ENCODE measurements at regions not wholly inside any gene's neighbourhood (a gene's known extent, or its start where the extent isn't known, plus 50 kb on each side); places are given as distances from the start of the nearest gene placed in this dataset.

DNA sequence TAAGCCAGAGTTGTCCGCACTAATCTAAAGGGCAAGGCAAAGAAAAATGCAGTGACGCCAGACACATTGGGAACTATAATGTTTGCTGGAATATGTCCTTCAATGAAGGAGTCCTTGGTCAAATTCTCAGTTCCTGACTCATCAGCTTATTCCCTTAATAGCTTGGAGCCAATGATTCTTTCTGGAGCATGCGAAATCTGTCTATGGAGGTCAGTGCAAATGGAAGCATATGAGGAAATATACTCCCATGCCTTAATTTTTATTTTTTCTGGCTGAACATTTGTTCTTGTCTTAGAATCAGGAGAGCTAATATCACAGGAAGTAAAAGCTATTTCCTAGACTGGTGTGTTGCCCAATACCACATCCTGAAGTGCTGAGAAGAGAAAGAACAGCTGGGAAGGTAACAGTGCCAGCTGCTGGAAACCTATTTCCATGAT lies 289.8 kb upstream of the SPRY2 start:
- no peaks in the 10 kb centered on the region for H3K36me3 ChIP-seq (ENCODE audit: control insufficient read depth, insufficient read depth, low read length)
- no peaks in the 10 kb centered on the region for H3K4me1 ChIP-seq
- H3K9ac ChIP-seq, result no peak overlapping the region
- no peaks in the 10 kb centered on the region for H3K79me2 ChIP-seq
- H3K4me3 ChIP-seq (ENCODE audit: low read depth, low read length), result no peak overlapping the region
- no peak overlapping the region for H2AFZ ChIP-seq
- H3K27me3 ChIP-seq (ENCODE audit: control insufficient read depth, insufficient read depth, low read length), result no peaks in the 10 kb centered on the region
- TF ChIP-seq, protein P1, sequence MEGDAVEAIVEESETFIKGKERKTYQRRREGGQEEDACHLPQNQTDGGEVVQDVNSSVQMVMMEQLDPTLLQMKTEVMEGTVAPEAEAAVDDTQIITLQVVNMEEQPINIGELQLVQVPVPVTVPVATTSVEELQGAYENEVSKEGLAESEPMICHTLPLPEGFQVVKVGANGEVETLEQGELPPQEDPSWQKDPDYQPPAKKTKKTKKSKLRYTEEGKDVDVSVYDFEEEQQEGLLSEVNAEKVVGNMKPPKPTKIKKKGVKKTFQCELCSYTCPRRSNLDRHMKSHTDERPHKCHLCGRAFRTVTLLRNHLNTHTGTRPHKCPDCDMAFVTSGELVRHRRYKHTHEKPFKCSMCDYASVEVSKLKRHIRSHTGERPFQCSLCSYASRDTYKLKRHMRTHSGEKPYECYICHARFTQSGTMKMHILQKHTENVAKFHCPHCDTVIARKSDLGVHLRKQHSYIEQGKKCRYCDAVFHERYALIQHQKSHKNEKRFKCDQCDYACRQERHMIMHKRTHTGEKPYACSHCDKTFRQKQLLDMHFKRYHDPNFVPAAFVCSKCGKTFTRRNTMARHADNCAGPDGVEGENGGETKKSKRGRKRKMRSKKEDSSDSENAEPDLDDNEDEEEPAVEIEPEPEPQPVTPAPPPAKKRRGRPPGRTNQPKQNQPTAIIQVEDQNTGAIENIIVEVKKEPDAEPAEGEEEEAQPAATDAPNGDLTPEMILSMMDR (IDR thresholded peaks at IDR 0.05), result no peak
- no peak overlapping the region for H3K27ac ChIP-seq
- H3K4me2 ChIP-seq (ENCODE audit: low read length), result no peak overlapping the region
- H3K9me3 ChIP-seq (ENCODE audit: control insufficient read depth, low read length), result no peaks in the 10 kb centered on the region

DNA sequence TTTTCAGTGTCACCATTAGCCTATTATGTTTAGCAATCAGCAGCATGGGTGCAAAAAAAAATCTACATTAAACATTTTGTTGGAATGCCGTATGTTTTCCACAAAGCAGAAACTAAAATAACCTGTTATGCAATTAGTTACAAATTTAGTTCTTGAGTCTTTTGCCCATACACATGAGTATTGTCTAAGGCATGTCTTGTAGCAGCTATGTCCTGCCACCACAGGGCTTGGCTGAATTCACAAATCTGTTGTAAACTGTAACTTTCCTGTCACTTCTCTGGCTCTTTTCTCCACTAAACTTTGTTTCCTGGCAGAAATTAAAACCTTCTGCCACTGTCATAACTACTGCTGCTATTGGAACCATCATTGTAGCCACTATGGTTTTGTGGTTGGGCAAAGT lies 277.9 kb upstream of the SPRY2 start:
- TF ChIP-seq, protein P1 (IDR thresholded peaks at IDR 0.05), result no peak
- no peak overlapping the region for H3K4me2 ChIP-seq (ENCODE audit: low read length)
- no peaks in the 10 kb centered on the region for H3K27me3 ChIP-seq (ENCODE audit: control insufficient read depth, insufficient read depth, low read length)
- no peaks in the 10 kb centered on the region for H3K4me1 ChIP-seq
- H3K9ac ChIP-seq, result no peak overlapping the region
- H3K36me3 ChIP-seq (ENCODE audit: control insufficient read depth, insufficient read depth, low read length), result no peaks in the 10 kb centered on the region
- no peak overlapping the region for H3K27ac ChIP-seq
- no peak overlapping the region for H3K4me3 ChIP-seq (ENCODE audit: low read depth, low read length)
- no peaks in the 10 kb centered on the region for H3K9me3 ChIP-seq (ENCODE audit: control insufficient read depth, low read length)
- H2AFZ ChIP-seq, result no peak overlapping the region
- H3K79me2 ChIP-seq, result no peaks in the 10 kb centered on the region

DNA sequence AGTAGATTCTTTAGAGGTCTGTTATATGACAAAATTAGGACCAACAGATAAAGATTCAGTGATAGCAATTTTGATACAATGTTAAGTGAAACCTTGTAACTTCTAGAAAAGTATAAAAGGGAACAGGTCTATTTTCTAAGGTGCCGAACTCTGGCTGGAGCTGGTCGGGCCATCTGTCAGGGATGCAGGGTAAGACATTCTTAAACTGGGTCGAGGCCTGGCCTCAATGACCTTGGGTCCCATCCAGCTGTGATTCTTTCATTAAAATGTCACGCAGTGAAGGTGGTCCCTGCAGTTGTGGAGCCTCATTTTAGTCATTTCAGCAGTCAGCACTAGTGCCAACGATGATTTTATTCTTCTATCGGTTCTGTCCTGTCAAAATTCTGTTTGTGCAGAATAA lies 271.9 kb upstream of the SPRY2 start:
- TF ChIP-seq, protein P1 (IDR thresholded peaks at IDR 0.05), result no peak
- H3K27ac ChIP-seq, result no peak overlapping the region
- no peaks in the 10 kb centered on the region for H3K9me3 ChIP-seq (ENCODE audit: control insufficient read depth, low read length)

DNA sequence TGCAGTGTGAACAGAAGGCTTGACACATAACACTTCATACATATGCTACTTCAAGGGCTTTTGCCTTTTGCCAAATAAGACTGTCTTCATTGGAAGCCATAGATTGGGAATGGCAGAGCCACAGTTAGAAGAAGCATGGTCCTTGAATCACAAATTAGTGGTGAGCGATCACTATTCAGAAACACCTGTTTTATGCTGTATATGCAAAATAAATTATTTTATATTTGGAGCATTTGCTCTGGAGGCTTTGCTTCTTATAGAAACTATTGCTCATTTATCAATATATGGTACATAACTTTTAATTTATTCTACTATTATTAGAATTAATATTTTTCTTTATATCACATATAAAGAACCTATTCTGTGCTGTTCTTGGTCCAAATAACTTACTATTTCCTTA lies 270.4 kb upstream of the SPRY2 start:
- Histone ChIP-seq H3K4me2 (ENCODE audit: low read length) (no peak overlapping the region), H3K9me3 (ENCODE audit: control insufficient read depth, low read length) (no peaks in the 10 kb centered on the region), H3K36me3 (ENCODE audit: control insufficient read depth, insufficient read depth, low read length) (no peaks in the 10 kb centered on the region), H2AFZ (no peak overlapping the region), H3K27me3 (ENCODE audit: control insufficient read depth, insufficient read depth, low read length) (no peaks in the 10 kb centered on the region), H3K4me3 (ENCODE audit: low read depth, low read length) (no peak overlapping the region), H3K9ac (no peak overlapping the region), H3K4me1 (no peaks in the 10 kb centered on the region), H3K79me2 (no peaks in the 10 kb centered on the region), H3K27ac (no peak overlapping the region)
- TF ChIP-seq, protein P1 (IDR thresholded peaks at IDR 0.05), result no peak

More for the DNA sequence above, 271.9 kb upstream of the SPRY2 start:
- H3K79me2 ChIP-seq, result no peaks in the 10 kb centered on the region
- no peaks in the 10 kb centered on the region for H3K27me3 ChIP-seq (ENCODE audit: control insufficient read depth, insufficient read depth, low read length)
- no peak overlapping the region for H3K4me2 ChIP-seq (ENCODE audit: low read length)
- no peaks in the 10 kb centered on the region for H3K36me3 ChIP-seq (ENCODE audit: control insufficient read depth, insufficient read depth, low read length)
- no peak overlapping the region for H2AFZ ChIP-seq
- H3K4me3 ChIP-seq (ENCODE audit: low read depth, low read length), result no peak overlapping the region
- no peaks in the 10 kb centered on the region for H3K4me1 ChIP-seq
- H3K9ac ChIP-seq, result no peak overlapping the region

DNA sequence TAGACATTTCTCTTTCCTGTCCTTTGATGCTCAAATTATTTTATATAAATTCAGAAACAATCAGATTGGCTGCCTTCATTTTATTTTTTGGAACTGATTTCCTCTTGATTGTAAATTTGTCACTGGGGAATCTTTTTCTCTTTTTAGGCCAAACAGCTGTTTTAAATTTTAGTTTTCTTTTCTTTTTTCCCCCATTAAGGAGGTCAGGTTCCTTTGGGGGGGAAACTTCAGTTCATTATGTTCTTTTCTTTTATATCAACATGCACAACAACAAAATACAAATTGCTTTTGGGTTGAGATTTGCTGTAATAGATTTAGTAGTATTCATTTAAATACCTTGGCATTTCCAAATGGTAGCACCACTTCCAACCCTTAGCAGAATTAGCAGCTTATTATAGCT lies 264.8 kb upstream of the SPRY2 start:
- TF ChIP-seq, protein P1 (IDR thresholded peaks at IDR 0.05), result no peak

More for the DNA sequence above, 264.8 kb upstream of the SPRY2 start:
- Histone ChIP-seq H3K4me1 (no peaks in the 10 kb centered on the region), H2AFZ (no peak overlapping the region), H3K36me3 (ENCODE audit: control insufficient read depth, insufficient read depth, low read length) (no peaks in the 10 kb centered on the region), H3K79me2 (no peaks in the 10 kb centered on the region), H3K27ac (no peak overlapping the region), H3K9ac (no peak overlapping the region), H3K4me3 (ENCODE audit: low read depth, low read length) (no peak overlapping the region), H3K9me3 (ENCODE audit: control insufficient read depth, low read length) (no peaks in the 10 kb centered on the region), H3K27me3 (ENCODE audit: control insufficient read depth, insufficient read depth, low read length) (no peaks in the 10 kb centered on the region), H3K4me2 (ENCODE audit: low read length) (no peak overlapping the region)
